ENCODE measurements at regions not wholly inside any gene's neighbourhood (a gene's known extent, or its start where the extent isn't known, plus 50 kb on each side); places are given as distances from the start of the nearest gene placed in this dataset.

DNA sequence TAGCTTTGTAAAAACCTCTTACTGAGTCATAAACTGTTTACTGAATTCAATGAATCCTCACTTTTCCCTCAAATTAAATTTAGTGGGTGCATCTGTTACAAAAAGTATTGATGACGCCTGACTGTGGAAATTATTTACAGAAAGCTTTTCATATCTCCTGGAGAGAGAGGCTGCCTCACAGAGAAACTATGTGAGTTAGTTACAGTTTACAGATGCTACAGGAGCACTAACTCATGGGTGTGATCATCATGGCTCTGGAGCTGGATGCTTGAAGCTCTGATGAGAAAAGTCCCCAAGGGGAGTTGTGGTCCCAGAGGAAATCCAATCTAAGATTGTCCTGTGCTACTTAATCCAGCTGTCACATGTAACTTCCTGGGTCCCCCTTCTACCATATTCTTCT is 590.8 kb downstream of the LMO7 start:
- H3K9ac ChIP-seq (ENCODE audit: insufficient read depth, low read length) = no peak overlapping the region
- H3K4me2 ChIP-seq (ENCODE audit: extremely low read depth, insufficient read depth, low read length) = no peak overlapping the region
- no peaks in the 10 kb centered on the region for H3K36me3 ChIP-seq (ENCODE audit: control insufficient read depth, insufficient read depth, low read length)
- H3K4me1 ChIP-seq (ENCODE audit: control insufficient read depth, extremely low read depth, insufficient read depth, low read length) = no peaks in the 10 kb centered on the region
- no peak overlapping the region for H2AFZ ChIP-seq (ENCODE audit: low read length)
- H4K20me1 ChIP-seq (ENCODE audit: control insufficient read depth, extremely low read depth, insufficient read depth, low read length) = no peaks in the 10 kb centered on the region
- H3K27ac ChIP-seq (ENCODE audit: insufficient read depth, low read length) = no peak overlapping the region
- no peak overlapping the region for H3K4me3 ChIP-seq (replicated peaks in 1 of 4; ENCODE audit: control extremely low read depth in 1 of 4, insufficient read depth in 1 of 4, low read depth in 3 of 4, low read length in 4 of 4)
- no peaks in the 10 kb centered on the region for H3K9me3 ChIP-seq (ENCODE audit: control insufficient read depth, insufficient read depth, low read depth, low read length)
- TF ChIP-seq, protein P1, sequence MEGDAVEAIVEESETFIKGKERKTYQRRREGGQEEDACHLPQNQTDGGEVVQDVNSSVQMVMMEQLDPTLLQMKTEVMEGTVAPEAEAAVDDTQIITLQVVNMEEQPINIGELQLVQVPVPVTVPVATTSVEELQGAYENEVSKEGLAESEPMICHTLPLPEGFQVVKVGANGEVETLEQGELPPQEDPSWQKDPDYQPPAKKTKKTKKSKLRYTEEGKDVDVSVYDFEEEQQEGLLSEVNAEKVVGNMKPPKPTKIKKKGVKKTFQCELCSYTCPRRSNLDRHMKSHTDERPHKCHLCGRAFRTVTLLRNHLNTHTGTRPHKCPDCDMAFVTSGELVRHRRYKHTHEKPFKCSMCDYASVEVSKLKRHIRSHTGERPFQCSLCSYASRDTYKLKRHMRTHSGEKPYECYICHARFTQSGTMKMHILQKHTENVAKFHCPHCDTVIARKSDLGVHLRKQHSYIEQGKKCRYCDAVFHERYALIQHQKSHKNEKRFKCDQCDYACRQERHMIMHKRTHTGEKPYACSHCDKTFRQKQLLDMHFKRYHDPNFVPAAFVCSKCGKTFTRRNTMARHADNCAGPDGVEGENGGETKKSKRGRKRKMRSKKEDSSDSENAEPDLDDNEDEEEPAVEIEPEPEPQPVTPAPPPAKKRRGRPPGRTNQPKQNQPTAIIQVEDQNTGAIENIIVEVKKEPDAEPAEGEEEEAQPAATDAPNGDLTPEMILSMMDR (conservative IDR thresholded peaks at IDR 0.05 in 1 of 2, IDR thresholded peaks at IDR 0.05 in 1 of 2; ENCODE audit: low read depth in 1 of 2, low read length in 2 of 2) = no peak
- TF ChIP-seq EZH2 (IDR thresholded peaks at IDR 0.05; ENCODE audit: low read length, missing control alignments) = no peak
- no peaks in the 10 kb centered on the region for H3K79me2 ChIP-seq (ENCODE audit: control insufficient read depth, insufficient read depth, low read length)
- DNase-seq (ENCODE audit: low read depth in 2 of 2) = peak in 1 of 2 donors; percentile 43
- no peaks in the 10 kb centered on the region for H3K27me3 ChIP-seq (ENCODE audit: control insufficient read depth, insufficient read depth, low read length)

DNA sequence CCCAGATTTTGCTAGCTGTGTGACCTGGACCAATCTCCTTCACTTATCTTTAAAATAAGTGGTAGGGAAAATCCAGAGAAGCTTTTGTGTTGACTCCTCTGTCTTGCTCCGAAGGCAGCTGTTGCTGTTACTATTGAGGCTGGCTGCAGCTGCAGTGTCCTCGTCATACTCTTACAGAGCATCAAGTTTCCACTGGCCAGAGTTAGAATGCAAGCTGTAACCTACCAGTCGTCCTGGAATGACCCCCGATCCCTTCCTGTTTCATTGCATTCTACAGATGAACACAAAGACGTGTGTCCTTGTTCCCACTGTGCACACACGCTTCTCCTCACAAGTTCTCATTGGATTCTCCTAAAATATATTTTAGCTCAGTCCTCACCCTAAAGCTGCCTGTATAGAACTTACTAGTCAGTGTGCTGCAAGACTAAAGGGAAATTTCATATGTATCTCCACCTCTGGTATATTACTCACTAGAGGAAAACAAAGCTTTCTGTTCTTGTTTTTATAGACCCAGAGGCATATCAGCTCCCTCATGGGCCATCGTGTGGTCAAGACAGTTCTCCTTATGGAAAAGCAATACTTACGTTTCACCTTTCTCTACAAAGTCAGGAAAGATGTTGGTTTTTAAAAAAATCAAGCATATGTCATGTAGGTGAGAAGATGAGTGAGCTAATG is 589.8 kb downstream of the LMO7 start:
- no peaks in the 10 kb centered on the region for H3K9me3 ChIP-seq (ENCODE audit: control insufficient read depth, insufficient read depth, low read depth, low read length)
- H2AFZ ChIP-seq (ENCODE audit: low read length) = no peak overlapping the region
- peak overlapping the region; percentile 51 for H3K4me2 ChIP-seq (ENCODE audit: extremely low read depth, insufficient read depth, low read length)
- H3K9ac ChIP-seq (ENCODE audit: insufficient read depth, low read length) = no peak overlapping the region
- no peaks in the 10 kb centered on the region for H3K36me3 ChIP-seq (ENCODE audit: control insufficient read depth, insufficient read depth, low read length)
- DNase-seq (ENCODE audit: low read depth in 2 of 2) = peak; percentile 40 to 82
- no peaks in the 10 kb centered on the region for H3K27me3 ChIP-seq (ENCODE audit: control insufficient read depth, insufficient read depth, low read length)
- no peaks in the 10 kb centered on the region for H3K79me2 ChIP-seq (ENCODE audit: control insufficient read depth, insufficient read depth, low read length)
- H3K4me3 ChIP-seq (replicated peaks in 1 of 4; ENCODE audit: control extremely low read depth in 1 of 4, insufficient read depth in 1 of 4, low read depth in 3 of 4, low read length in 4 of 4) = no peak overlapping the region
- H4K20me1 ChIP-seq (ENCODE audit: control insufficient read depth, extremely low read depth, insufficient read depth, low read length) = no peaks in the 10 kb centered on the region
- TF ChIP-seq, protein P1 (conservative IDR thresholded peaks at IDR 0.05 in 1 of 2, IDR thresholded peaks at IDR 0.05 in 1 of 2; ENCODE audit: low read depth in 1 of 2, low read length in 2 of 2) = no peak
- no peak for TF ChIP-seq EZH2 (IDR thresholded peaks at IDR 0.05; ENCODE audit: low read length, missing control alignments)
- no peak overlapping the region for H3K27ac ChIP-seq (ENCODE audit: insufficient read depth, low read length)
- H3K4me1 ChIP-seq (ENCODE audit: control insufficient read depth, extremely low read depth, insufficient read depth, low read length) = no peaks in the 10 kb centered on the region

DNA sequence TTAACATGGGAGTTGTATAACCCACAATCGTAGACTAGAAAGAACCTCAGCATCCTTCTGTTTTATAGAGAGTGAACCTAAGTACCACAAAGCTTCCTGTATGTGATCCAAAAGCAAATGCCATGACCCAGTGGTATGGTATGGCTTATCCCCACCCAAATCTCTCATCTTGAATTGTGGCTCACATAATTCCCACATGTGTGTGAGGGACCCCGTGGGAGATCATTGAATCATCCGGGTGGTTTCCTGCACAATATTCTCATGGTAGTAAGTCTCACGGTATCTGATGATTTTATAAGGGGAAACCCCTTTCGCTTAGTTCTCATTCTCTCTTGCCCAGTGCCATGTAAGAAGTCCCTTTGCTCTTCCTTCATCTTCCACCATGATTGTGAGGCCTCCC is 587.9 kb downstream of the LMO7 start:
- Histone ChIP-seq H3K4me2 (ENCODE audit: extremely low read depth, insufficient read depth, low read length) (no peak overlapping the region), H3K36me3 (ENCODE audit: control insufficient read depth, insufficient read depth, low read length) (no peaks in the 10 kb centered on the region), H3K4me1 (ENCODE audit: control insufficient read depth, extremely low read depth, insufficient read depth, low read length) (no peaks in the 10 kb centered on the region), H3K79me2 (ENCODE audit: control insufficient read depth, insufficient read depth, low read length) (no peaks in the 10 kb centered on the region), H4K20me1 (ENCODE audit: control insufficient read depth, extremely low read depth, insufficient read depth, low read length) (no peaks in the 10 kb centered on the region), H3K27ac (ENCODE audit: insufficient read depth, low read length) (no peak overlapping the region), H3K4me3 (replicated peaks in 1 of 4; ENCODE audit: control extremely low read depth in 1 of 4, insufficient read depth in 1 of 4, low read depth in 3 of 4, low read length in 4 of 4) (no peak overlapping the region), H3K9ac (ENCODE audit: insufficient read depth, low read length) (no peak overlapping the region), H3K27me3 (ENCODE audit: control insufficient read depth, insufficient read depth, low read length) (no peaks in the 10 kb centered on the region), H3K9me3 (ENCODE audit: control insufficient read depth, insufficient read depth, low read depth, low read length) (no peaks in the 10 kb centered on the region), H2AFZ (ENCODE audit: low read length) (no peak overlapping the region)
- TF ChIP-seq EZH2 (IDR thresholded peaks at IDR 0.05; ENCODE audit: low read length, missing control alignments) = no peak
- TF ChIP-seq, protein P1 (conservative IDR thresholded peaks at IDR 0.05 in 1 of 2, IDR thresholded peaks at IDR 0.05 in 1 of 2; ENCODE audit: low read depth in 1 of 2, low read length in 2 of 2) = no peak
- no peak for DNase-seq (ENCODE audit: low read depth in 2 of 2)

Data from fibroblast of lung (primary cell).